SK-N-SH (cell line): ENCODE measurements at regions not wholly inside any gene's neighbourhood (a gene's known extent, or its start where the extent isn't known, plus 50 kb on each side); places are given as distances from the start of the nearest gene placed in this dataset.

Experiments
- EZH2phosphoT487 ChIP-seq: fragments of 200-600 bp; sonication (generic); IDR thresholded peaks from 2 replicates; pipeline ENCODE4 v1.6.1; 2017; ENCODE audit warnings: low read depth, mixed run types, mild to moderate bottlenecking, antibody characterized with exemption, moderate library complexity, borderline replicate concordance
- NRF1 ChIP-seq: IDR thresholded peaks from 2 replicates; pipeline ENCODE4 v1.6.1; 2012; ENCODE audit warnings: low read depth, mild to moderate bottlenecking, low read length
- POLR2AphosphoS5 ChIP-seq: IDR thresholded peaks from 2 replicates; pipeline ENCODE4 v1.6.1; 2012; ENCODE audit warnings: low read depth, low read length
- RFX5 ChIP-seq: IDR thresholded peaks from 2 replicates; pipeline ENCODE4 v1.6.1; 2012; ENCODE audit warnings: mild to moderate bottlenecking, improper control_type of control experiment, low read length
- SIN3A ChIP-seq: IDR thresholded peaks from 2 replicates; pipeline ENCODE4 v1.6.1; 2012; ENCODE audit warnings: low read depth, mild to moderate bottlenecking, low read length, moderate library complexity, borderline replicate concordance
- USF1 ChIP-seq: IDR thresholded peaks from 2 replicates; pipeline ENCODE4 v1.4.0; 2012; ENCODE audit warnings: low read depth, borderline replicate concordance
- ZBTB33 ChIP-seq: IDR thresholded peaks from 2 replicates; pipeline ENCODE4 v1.4.0; 2012; ENCODE audit warnings: low read depth, borderline replicate concordance
- TF ChIP-seq, protein P1 (sequence below): fragments of 200-600 bp; sonication (generic); IDR thresholded peaks from 2 replicates; pipeline ENCODE4 v1.6.1; 2017; ENCODE audit warnings: antibody characterized with exemption, mild to moderate bottlenecking, moderate library complexity

DNA sequence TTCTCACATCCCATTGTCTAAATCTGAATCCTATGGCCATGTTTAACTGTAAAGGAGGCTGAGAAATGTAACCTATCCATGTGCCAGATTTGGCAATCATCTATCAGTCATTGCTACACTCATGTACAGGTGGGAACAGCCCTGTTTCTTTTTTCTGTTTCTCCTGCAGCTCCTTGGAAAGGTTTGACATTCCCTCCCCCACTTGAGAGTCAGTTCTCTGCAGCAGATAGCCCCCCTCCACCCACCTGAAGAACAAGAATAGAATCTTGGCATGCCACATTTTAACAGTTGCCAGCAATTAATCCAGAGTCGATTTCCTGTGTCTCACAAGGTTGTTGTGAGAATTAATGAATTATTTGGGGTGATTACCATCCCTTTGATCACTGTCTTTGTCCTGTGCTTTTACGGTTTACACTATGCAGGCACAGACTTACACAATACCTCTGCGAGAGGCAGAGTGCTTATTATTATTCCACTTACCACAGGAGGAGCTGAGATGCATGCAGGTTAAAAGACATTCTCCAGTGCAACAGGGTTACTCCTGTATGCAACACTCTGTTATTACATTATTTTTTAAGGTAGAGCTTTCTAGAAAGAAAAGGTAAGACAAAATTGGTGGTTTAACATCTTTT is 351.0 kb upstream of the THRB start:
- TF ChIP-seq USF1, result no peak
- TF ChIP-seq, protein P1, sequence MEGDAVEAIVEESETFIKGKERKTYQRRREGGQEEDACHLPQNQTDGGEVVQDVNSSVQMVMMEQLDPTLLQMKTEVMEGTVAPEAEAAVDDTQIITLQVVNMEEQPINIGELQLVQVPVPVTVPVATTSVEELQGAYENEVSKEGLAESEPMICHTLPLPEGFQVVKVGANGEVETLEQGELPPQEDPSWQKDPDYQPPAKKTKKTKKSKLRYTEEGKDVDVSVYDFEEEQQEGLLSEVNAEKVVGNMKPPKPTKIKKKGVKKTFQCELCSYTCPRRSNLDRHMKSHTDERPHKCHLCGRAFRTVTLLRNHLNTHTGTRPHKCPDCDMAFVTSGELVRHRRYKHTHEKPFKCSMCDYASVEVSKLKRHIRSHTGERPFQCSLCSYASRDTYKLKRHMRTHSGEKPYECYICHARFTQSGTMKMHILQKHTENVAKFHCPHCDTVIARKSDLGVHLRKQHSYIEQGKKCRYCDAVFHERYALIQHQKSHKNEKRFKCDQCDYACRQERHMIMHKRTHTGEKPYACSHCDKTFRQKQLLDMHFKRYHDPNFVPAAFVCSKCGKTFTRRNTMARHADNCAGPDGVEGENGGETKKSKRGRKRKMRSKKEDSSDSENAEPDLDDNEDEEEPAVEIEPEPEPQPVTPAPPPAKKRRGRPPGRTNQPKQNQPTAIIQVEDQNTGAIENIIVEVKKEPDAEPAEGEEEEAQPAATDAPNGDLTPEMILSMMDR, result no peak
- no peak for TF ChIP-seq RFX5
- no peak for TF ChIP-seq POLR2AphosphoS5
- no peak for TF ChIP-seq SIN3A
- no peak for TF ChIP-seq NRF1
- TF ChIP-seq EZH2phosphoT487, result no peak
- TF ChIP-seq ZBTB33, result no peak
